ENCODE measurements at regions not wholly inside any gene's neighbourhood (a gene's known extent, or its start where the extent isn't known, plus 50 kb on each side); places are given as distances from the start of the nearest gene placed in this dataset.

DNA sequence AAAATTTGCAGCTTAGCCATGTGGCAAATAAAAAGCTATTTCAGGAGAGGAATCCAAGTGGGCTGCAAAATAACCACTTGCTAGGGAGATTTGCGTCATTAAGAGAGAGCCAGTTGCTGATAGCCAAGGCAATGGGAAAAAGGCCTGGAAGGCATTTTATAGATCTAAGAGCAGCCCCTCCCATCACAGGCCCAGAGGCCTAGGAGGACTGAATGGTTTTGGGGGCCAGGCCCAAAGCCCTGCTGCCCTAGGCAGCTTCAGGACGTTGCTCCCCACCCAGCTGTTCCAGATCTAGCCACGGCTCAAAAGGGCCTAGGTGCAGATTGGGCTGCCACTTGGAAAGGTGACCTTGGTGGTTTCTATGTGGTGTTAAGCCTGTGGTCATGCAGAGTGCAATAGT is 169.0 kb downstream of the AASDHPPT start:
- TF ChIP-seq ZBTB7A (IDR thresholded peaks at IDR 0.05; ENCODE audit: low read depth), result no peak
- TF ChIP-seq EP300 (IDR thresholded peaks at IDR 0.05; ENCODE audit: borderline replicate concordance), result no peak
- TF ChIP-seq EGR1 (IDR thresholded peaks at IDR 0.05), result no peak
- no peak for TF ChIP-seq TAF1 (IDR thresholded peaks at IDR 0.05; ENCODE audit: low read depth)
- no peak for TF ChIP-seq CREB1 (IDR thresholded peaks at IDR 0.05; ENCODE audit: low read depth)
- TF ChIP-seq RAD21 (IDR thresholded peaks at IDR 0.05; ENCODE audit: low read depth), result no peak
- no peak for TF ChIP-seq CEBPB (IDR thresholded peaks at IDR 0.05)
- TF ChIP-seq, protein P1, sequence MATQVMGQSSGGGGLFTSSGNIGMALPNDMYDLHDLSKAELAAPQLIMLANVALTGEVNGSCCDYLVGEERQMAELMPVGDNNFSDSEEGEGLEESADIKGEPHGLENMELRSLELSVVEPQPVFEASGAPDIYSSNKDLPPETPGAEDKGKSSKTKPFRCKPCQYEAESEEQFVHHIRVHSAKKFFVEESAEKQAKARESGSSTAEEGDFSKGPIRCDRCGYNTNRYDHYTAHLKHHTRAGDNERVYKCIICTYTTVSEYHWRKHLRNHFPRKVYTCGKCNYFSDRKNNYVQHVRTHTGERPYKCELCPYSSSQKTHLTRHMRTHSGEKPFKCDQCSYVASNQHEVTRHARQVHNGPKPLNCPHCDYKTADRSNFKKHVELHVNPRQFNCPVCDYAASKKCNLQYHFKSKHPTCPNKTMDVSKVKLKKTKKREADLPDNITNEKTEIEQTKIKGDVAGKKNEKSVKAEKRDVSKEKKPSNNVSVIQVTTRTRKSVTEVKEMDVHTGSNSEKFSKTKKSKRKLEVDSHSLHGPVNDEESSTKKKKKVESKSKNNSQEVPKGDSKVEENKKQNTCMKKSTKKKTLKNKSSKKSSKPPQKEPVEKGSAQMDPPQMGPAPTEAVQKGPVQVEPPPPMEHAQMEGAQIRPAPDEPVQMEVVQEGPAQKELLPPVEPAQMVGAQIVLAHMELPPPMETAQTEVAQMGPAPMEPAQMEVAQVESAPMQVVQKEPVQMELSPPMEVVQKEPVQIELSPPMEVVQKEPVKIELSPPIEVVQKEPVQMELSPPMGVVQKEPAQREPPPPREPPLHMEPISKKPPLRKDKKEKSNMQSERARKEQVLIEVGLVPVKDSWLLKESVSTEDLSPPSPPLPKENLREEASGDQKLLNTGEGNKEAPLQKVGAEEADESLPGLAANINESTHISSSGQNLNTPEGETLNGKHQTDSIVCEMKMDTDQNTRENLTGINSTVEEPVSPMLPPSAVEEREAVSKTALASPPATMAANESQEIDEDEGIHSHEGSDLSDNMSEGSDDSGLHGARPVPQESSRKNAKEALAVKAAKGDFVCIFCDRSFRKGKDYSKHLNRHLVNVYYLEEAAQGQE (IDR thresholded peaks at IDR 0.05; ENCODE audit: low read depth), result no peak
- TF ChIP-seq, protein P2, sequence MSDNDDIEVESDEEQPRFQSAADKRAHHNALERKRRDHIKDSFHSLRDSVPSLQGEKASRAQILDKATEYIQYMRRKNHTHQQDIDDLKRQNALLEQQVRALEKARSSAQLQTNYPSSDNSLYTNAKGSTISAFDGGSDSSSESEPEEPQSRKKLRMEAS (IDR thresholded peaks at IDR 0.05), result no peak
- TF ChIP-seq TEAD4 (IDR thresholded peaks at IDR 0.05), result no peak
- TF ChIP-seq, protein P3, sequence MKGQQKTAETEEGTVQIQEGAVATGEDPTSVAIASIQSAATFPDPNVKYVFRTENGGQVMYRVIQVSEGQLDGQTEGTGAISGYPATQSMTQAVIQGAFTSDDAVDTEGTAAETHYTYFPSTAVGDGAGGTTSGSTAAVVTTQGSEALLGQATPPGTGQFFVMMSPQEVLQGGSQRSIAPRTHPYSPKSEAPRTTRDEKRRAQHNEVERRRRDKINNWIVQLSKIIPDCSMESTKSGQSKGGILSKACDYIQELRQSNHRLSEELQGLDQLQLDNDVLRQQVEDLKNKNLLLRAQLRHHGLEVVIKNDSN (IDR thresholded peaks at IDR 0.05), result no peak

Measured in Ishikawa (cell line).